DND-41 (cell line): ENCODE measurements at regions not wholly inside any gene's neighbourhood (a gene's known extent, or its start where the extent isn't known, plus 50 kb on each side); places are given as distances from the start of the nearest gene placed in this dataset.
"Not testable (repeated sequence)": the region's sequence is repeated elsewhere in the genome, so short reads cannot be mapped to it uniquely, and the experiment has no call there.

Experiments
- ATAC-seq: fragments of 200-7000 bp; cut with Tn5 transposase; 3 replicates; pipeline ENCODE4 v1.9.1; 2021; ENCODE audit warnings: low read depth; ENCODE audit not compliant: insufficient read depth
- DNase-seq: peaks from one replicate; pipeline ENCODE4 v3.0.0-alpha.2; 2020
- H2AFZ ChIP-seq: 2 replicates; pipeline ENCODE4 v1.6.0; 2012; ENCODE audit warnings: low read depth, low read length
- H3K27ac ChIP-seq: 2 replicates; pipeline ENCODE4 v1.5.1; 2012; ENCODE audit warnings: low read length, inconsistent platforms
- H3K27me3 ChIP-seq: fragments of 200-600 bp; sonication (generic); 2 replicates; pipeline ENCODE4 v1.6.0; 2012; ENCODE audit warnings: low read length, mild to moderate bottlenecking, inconsistent platforms; ENCODE audit not compliant: insufficient read depth, poor library complexity
- H3K36me3 ChIP-seq: 2 replicates; pipeline ENCODE4 v1.5.1; 2012; ENCODE audit warnings: low read length, inconsistent platforms; ENCODE audit not compliant: insufficient read depth
- H3K4me1 ChIP-seq: 2 replicates; pipeline ENCODE4 v1.5.1; 2012; ENCODE audit warnings: mild to moderate bottlenecking, low read length; ENCODE audit not compliant: insufficient read depth
- H3K4me2 ChIP-seq: 2 replicates; pipeline ENCODE4 v1.6.0; 2012; ENCODE audit warnings: mild to moderate bottlenecking, moderate library complexity, low read length, inconsistent platforms; ENCODE audit not compliant: insufficient read depth
- H3K4me3 ChIP-seq, 2 experiments: fragments of 200-600 bp in 1 of 2; shearing (Covaris generic) in 1 of 2; 2 replicates each; pipeline ENCODE4 v1.5.1; 2012 to 2016; ENCODE audit warnings: inconsistent platforms in 2 of 2, low read length in 2 of 2, mild to moderate bottlenecking in 2 of 2, low read depth in 1 of 2, moderate library complexity in 1 of 2
- H3K79me2 ChIP-seq: 2 replicates; pipeline ENCODE4 v1.6.0; 2012; ENCODE audit warnings: low read length, inconsistent platforms; ENCODE audit not compliant: insufficient read depth
- H3K9ac ChIP-seq: 2 replicates; pipeline ENCODE4 v1.6.0; 2012; ENCODE audit warnings: low read depth, mild to moderate bottlenecking, inconsistent platforms, low read length, moderate library complexity
- H3K9me3 ChIP-seq: 2 replicates; pipeline ENCODE4 v1.5.1; 2012; ENCODE audit warnings: low read length, moderate library complexity, mild to moderate bottlenecking, inconsistent platforms; ENCODE audit not compliant: insufficient read depth, severe bottlenecking
- H4K20me1 ChIP-seq: 2 replicates; pipeline ENCODE4 v1.6.0; 2012; ENCODE audit warnings: low read length; ENCODE audit not compliant: insufficient read depth
- EZH2 ChIP-seq: IDR thresholded peaks from 3 replicates; pipeline ENCODE4 v1.6.1; 2012; ENCODE audit warnings: borderline replicate concordance, low read depth, mild to moderate bottlenecking, moderate library complexity, low read length, inconsistent platforms; ENCODE audit not compliant: severe bottlenecking
- TF ChIP-seq, protein P1 (sequence below): IDR thresholded peaks from 2 replicates; pipeline ENCODE4 v1.5.1; 2012; ENCODE audit warnings: borderline replicate concordance, low read length, moderate library complexity, mild to moderate bottlenecking; ENCODE audit not compliant: poor library complexity, severe bottlenecking; ENCODE audit errors: extremely low read depth

GRCh38 chr10:130282492-130283218 lies 146.5 kb downstream of the GLRX3 start:
- no peaks in the 10 kb centered on the region for H3K27me3 ChIP-seq
- H4K20me1 ChIP-seq, result no peaks in the 10 kb centered on the region
- ATAC-seq (no peak), DNase-seq (no peak)
- no peaks in the 10 kb centered on the region for H3K79me2 ChIP-seq
- TF ChIP-seq EZH2, result no peak
- TF ChIP-seq, protein P1, sequence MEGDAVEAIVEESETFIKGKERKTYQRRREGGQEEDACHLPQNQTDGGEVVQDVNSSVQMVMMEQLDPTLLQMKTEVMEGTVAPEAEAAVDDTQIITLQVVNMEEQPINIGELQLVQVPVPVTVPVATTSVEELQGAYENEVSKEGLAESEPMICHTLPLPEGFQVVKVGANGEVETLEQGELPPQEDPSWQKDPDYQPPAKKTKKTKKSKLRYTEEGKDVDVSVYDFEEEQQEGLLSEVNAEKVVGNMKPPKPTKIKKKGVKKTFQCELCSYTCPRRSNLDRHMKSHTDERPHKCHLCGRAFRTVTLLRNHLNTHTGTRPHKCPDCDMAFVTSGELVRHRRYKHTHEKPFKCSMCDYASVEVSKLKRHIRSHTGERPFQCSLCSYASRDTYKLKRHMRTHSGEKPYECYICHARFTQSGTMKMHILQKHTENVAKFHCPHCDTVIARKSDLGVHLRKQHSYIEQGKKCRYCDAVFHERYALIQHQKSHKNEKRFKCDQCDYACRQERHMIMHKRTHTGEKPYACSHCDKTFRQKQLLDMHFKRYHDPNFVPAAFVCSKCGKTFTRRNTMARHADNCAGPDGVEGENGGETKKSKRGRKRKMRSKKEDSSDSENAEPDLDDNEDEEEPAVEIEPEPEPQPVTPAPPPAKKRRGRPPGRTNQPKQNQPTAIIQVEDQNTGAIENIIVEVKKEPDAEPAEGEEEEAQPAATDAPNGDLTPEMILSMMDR, result no peak
- H3K36me3 ChIP-seq, result no peaks in the 10 kb centered on the region
- H3K9me3 ChIP-seq, result peaks cover 57% of the 10 kb centered on the region
- no peak overlapping the region for H3K27ac ChIP-seq
- no peak overlapping the region for H3K4me3 ChIP-seq
- no peak overlapping the region for H3K4me2 ChIP-seq
- H2AFZ ChIP-seq, result no peak overlapping the region
- H3K9ac ChIP-seq, result no peak overlapping the region
- no peaks in the 10 kb centered on the region for H3K4me1 ChIP-seq

GRCh38 chr10:130283219-130283545 lies 147.0 kb downstream of the GLRX3 start:
- H3K4me2 ChIP-seq, result no peak overlapping the region
- no peaks in the 10 kb centered on the region for H4K20me1 ChIP-seq
- H3K36me3 ChIP-seq, result no peaks in the 10 kb centered on the region
- no peak for DNase-seq
- ATAC-seq, result no peak
- H3K9ac ChIP-seq, result no peak overlapping the region
- no peaks in the 10 kb centered on the region for H3K79me2 ChIP-seq
- H3K27me3 ChIP-seq, result no peaks in the 10 kb centered on the region
- H3K4me3 ChIP-seq, result no peak overlapping the region
- H3K4me1 ChIP-seq, result no peaks in the 10 kb centered on the region
- no peak overlapping the region for H3K27ac ChIP-seq
- H2AFZ ChIP-seq, result no peak overlapping the region
- TF ChIP-seq, protein P1, result no peak
- TF ChIP-seq EZH2, result no peak
- peaks cover 54% of the 10 kb centered on the region for H3K9me3 ChIP-seq

DNA sequence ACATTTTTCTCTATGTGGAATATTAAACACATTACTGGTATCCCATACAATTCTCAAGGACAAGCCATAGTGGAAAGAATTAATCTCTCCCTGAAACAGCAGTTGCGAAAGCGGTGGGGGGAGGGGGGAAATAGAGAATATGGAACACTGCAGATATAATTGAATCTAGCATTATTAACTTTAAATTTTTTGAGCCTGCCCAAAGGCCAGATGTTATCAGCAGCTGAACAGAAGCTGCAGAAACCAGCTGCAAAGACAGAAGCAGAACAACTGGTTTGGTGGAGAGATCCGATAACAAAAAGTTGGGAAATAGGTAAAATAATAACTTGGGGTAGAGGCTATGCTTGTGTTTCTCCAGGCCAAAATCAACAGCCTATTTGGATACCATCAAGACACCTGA lies 159.6 kb downstream of the GLRX3 start:
- H3K36me3 ChIP-seq, H3K4me1 ChIP-seq, H2AFZ ChIP-seq, ATAC-seq, DNase-seq, H3K4me2 ChIP-seq, H3K27me3 ChIP-seq, H3K79me2 ChIP-seq, H3K9ac ChIP-seq, H3K4me3 ChIP-seq, H3K27ac ChIP-seq, H4K20me1 ChIP-seq: not testable (repeated sequence)
- H3K9me3 ChIP-seq, result peaks cover 25% of the 10 kb centered on the region

GRCh38 chr10:130300608-130301020 lies 164.4 kb downstream of the GLRX3 start:
- H3K4me3 ChIP-seq, result no peak overlapping the region
- DNase-seq, result no peak

More at GRCh38 chr10:130300608-130301020, 164.4 kb downstream of the GLRX3 start:
- Histone ChIP-seq H3K9ac (no peak overlapping the region), H3K9me3 (peaks cover 25% of the 10 kb centered on the region), H3K27ac (no peak overlapping the region), H3K4me2 (no peak overlapping the region), H3K79me2 (no peaks in the 10 kb centered on the region), H4K20me1 (no peaks in the 10 kb centered on the region), H3K36me3 (no peaks in the 10 kb centered on the region), H3K27me3 (no peaks in the 10 kb centered on the region), H2AFZ (no peak overlapping the region), H3K4me1 (no peaks in the 10 kb centered on the region)
- TF ChIP-seq, protein P1, result no peak
- no peak for TF ChIP-seq EZH2
- no peak for ATAC-seq
